NCI-H524 treated with DMSO at 0.1 percent for 48 hours (cell line): ENCODE measurements at regions not wholly inside any gene's neighbourhood (a gene's known extent, or its start where the extent isn't known, plus 50 kb on each side); places are given as distances from the start of the nearest gene placed in this dataset.
A peak's percentile ranks its signal among the peaks of the same experiment; 100 is the strongest.

Experiments used
- DNase-seq: peaks from one replicate; lab custom pipeline; 2025; lab: John Stamatoyannopoulos, UW

DNA sequence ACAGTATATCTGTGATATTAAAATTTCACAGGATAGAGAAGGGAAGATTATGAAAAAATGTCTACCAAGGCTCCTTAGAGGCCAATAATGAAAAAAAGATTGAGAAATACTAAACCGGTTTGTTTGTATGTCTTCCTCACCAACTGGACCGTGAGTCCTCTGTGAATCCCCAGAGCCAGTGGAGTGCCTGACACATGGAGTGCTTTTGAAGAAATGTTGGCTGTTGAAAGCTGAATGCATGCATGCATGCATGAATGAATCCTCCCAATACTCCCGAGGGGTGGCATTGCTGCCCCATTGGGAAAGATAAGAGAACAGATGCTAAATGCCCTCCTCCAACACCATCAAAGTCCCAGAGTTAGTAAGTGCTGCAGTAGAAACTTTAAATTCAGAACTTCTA lies 152.7 kb upstream of the SERP2 start:
- no peak for DNase-seq

DNA sequence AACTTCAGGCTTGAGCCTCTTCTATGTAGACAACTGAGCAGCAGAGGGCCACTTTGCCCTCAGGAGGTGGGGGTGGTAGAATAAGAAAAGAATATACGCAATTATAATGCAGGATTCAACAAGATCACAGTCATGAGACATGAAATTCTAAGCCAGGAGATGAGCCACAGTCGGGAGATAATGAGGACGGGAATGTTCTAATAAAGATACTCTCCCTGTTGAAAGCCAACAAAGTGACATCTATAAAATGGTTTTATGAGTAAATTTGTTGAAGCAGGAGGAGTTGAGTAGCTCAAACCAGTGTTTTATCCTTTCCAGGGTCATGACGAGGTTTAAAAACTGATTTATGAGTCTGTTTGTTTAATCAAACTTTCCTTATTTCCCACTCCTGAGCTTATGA lies 152.0 kb upstream of the SERP2 start:
- no peak for DNase-seq

DNA sequence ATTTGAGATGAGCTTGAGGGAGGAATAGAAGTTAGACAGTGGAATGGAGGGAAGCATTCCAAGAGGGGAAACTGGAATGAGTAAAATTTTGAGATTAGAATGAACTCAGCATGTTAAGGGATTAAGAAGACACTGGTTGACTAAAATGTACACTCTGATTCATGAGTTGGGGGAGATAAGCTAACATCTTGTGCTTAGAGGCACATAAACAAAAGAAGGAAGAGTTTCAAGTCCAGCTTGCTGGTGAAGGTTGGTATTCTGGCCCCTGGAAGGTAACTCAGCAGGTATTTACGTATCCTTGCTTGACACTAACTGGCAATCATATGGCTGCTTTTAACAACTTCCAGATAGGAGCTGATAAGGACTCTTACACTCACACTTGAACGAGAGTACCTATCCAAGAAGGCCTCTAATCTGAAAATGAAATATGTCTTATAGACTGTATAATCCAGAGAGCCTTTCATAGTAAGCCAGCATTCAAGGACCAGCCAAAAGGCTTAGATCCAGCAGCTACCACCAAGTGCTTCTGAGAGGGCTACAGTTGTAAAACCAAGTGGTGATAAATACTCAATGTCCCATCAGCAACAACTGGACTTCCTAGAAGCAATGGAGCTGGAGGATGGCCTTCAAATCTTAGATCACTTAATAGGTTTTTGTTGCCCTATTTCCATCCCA lies 149.7 kb upstream of the SERP2 start:
- DNase-seq: no peak

- DNase-seq: no peak
Observed at GRCh38 chr13:44224450-44225149, 149.0 kb upstream of the SERP2 start.

DNA sequence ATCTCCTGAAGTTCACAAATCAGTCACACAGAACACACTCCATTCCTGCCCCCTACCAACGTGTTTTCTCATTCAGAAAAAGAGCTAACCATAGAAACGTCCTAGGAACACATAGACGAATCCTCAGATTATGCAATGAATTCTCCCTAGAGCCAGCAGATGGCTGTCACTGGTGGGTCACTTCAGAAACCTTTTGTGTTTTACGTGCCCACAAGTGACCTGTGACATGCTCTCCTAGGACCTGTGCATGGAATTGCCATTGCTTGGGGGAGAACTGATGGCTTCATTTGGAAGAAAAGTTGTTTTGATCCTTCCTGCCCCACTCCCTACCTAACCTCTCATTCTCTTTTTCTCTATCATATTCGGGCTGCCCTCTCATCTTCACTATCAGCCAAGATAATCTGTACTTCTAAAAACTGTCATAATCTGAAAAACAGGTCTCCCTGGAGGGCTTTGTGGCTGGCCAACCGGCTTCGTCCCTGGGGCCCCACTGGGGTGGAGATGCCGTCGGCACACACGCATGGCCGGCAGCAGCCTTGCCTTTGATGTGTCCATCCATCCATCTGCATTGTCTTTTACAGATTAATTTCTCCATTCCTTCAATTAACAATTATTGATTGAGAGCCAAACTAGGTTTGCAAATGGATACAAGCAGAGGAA lies 144.1 kb upstream of the SERP2 start:
- no peak for DNase-seq

GRCh38 chr13:44230071-44230470 lies 143.6 kb upstream of the SERP2 start:
- DNase-seq: no peak

- DNase-seq: no peak
Observed at GRCh38 chr13:44230736-44231135, 142.9 kb upstream of the SERP2 start.

GRCh38 chr13:44231786-44232516 lies 141.7 kb upstream of the SERP2 start:
- DNase-seq: no peak

DNA sequence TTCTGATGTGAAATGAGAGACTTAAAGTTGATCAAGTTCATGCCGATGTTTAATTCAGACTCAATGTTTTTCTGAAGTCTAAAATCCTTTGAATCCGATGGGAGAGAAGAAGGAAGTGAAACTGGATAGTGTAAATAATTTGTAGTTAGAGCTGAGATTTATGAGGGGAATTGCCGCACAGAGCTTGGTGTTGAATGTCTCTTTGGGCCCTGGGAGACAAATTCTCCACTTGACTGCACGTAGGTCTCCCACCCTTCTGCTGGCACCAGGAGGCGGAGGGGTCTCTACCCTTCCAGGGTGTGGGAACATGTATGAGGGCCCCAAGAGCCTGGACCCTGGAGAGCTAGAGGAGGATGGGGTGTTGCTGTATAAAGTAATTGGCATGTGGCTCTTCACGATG lies 140.8 kb upstream of the SERP2 start:
- DNase-seq: no peak

DNA sequence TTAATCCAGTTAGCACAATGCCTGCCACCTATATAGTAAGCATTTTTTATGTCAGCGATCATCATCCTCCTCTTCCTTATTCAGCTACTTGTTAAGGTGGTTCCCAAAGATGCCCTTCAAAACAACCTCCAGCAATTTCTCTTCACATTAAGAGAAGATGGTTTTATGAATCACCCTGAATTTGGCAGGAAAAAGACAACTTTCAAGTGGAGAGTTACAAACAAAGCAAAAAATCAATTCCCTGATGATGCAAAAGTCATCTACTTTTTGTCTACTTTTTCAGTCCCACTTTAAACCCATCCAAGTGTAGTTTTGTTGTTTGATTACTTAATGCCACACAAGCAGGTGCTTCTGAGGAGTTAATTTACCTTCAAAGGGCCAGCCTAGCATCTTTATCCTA lies 139.1 kb upstream of the SERP2 start:
- no peak for DNase-seq

DNA sequence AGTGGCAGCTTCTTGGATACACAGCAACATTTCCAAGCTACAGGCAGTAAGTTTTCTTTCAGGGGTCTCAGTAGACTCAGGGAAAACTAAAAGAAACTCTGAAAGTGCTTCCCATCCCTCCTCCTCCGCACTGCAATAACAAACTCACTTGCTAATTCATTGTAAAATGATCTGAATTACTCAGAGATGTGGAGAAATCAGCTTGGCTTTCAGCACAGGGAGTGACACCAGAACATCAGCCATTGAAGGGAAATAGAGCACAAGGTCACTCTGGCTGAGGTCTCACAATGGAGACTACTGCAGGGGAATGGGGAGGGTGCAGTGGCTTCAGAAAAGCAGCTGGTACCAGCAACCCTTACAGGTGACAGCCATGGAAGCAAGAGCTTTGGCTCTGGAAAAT lies 137.3 kb upstream of the SERP2 start:
- no peak for DNase-seq

GRCh38 chr13:44236801-44237207 lies 136.8 kb upstream of the SERP2 start:
- DNase-seq: no peak

GRCh38 chr13:44237276-44237767 lies 136.3 kb upstream of the SERP2 start:
- no peak for DNase-seq

GRCh38 chr13:44237881-44238421 lies 135.7 kb upstream of the SERP2 start:
- DNase-seq: peak; percentile 29

DNA sequence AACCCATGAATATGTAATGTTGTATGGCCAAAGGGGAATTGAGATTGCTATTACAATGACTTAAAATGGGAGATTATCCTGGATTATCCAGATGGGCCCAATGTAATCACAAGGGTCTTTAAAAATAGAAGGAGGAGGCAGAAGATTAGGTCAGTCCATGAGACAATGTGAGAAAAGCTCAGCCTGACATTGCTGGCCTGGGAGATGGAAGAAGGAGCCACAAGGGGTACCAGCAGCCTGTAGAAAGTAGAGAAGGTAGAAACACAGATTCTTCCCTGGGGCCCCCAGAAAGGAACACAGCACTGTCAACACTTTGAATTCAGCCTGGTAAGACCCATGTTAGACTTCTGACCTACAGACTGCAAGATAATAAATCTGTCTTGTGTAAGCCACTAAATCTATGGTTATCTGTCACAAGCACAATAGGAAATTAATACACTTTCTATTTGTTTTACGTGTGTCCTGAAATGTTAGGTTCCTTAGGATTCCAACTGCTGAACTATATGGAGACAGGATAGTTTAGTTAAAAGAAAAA lies 132.9 kb upstream of the SERP2 start:
- peak; percentile 9 for DNase-seq

DNA sequence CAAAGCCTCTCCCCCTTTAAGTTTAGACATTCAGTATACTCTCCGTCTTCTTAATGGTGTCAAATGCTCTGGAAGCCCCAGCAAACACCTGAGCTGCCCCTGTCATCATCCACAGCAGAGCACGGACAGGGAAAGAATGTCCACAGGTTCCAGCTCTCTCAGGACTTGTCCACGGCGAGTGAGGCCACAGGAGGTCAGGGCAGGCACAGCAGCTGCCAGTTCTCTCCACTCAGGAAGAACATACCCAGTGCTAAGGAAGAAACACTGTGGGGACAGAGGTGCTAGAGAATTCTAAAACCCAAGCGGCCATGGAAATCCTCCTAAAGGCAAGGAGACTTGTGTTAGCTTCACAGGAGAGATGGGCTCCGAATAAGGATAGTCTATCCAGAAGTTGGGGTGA lies 132.0 kb upstream of the SERP2 start:
- no peak for DNase-seq

- DNase-seq: no peak
Observed at GRCh38 chr13:44242766-44243165, 130.9 kb upstream of the SERP2 start.

DNA sequence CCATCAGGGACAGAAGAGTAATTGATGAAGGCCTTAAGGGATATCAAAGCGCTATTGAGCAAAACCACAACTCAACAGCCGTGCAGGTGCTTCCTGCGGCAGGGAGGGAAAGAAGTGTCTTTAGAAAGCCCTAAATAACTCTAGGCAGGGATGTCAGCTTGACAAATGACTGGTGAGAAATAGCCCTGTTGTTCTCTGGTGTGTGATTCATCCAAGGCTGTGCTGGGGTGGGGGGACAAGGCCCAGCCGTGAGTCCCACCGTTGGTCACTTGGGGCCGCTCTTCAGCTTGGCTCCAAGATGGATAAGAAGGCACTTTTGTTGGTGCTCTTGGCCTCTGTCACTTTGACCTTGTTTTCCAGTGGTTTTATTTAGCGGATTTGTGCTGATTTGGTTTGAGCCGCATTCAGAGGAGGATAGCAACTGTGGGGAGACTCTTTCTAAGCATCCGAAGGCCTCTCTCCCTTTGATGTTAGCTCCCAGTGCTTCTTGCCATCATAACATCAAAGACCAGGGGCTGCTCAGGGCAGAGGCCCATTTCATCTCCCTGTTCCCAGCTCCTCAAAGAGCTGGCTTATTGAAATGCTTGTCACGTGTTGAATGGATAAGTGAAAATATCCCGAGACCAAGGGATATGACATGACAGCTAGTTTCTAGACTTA lies 130.3 kb upstream of the SERP2 start:
- no peak for DNase-seq

GRCh38 chr13:44244288-44244687 lies 129.3 kb upstream of the SERP2 start:
- DNase-seq: no peak

DNA sequence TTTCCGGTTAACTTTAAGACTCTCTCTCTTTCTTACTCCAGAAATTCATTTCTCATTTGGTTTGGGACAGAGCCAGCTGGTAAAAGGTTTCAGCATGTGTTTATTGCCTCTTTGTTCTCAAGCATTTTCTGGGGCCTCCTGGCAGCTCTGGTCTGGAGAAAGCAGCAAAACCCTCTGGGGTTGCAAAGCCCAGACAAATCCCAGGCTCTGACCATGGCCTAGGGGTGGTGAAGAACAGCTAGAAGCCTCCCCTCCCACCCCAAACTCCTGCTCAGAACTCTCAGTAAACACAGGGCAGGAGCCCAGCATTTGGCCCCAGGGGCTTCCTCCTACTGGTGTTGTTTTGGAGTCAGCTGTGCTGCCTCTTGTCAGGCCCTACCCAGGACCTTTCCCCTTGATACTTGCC lies 124.2 kb upstream of the SERP2 start:
- no peak for DNase-seq

- DNase-seq: no peak
Observed at GRCh38 chr13:44252938-44253337, 120.7 kb upstream of the SERP2 start.
